Renal cortical epithelial cell (primary cell): ENCODE measurements at regions not wholly inside any gene's neighbourhood (a gene's known extent, or its start where the extent isn't known, plus 50 kb on each side); places are given as distances from the start of the nearest gene placed in this dataset.
"Not testable (repeated sequence)": the region's sequence is repeated elsewhere in the genome, so short reads cannot be mapped to it uniquely, and the experiment has no call there.

Source experiments
- DNase-seq: peaks from one replicate; pipeline ENCODE4 v3.0.0-alpha.2; 2011; ENCODE audit warnings: low read depth

- not testable (repeated sequence) for DNase-seq
These were observed 196.5 kb upstream of the ZNF469 start for GRCh38 chr16:88185976-88186888.

GRCh38 chr16:88186889-88187870, 195.6 kb upstream of the ZNF469 start:
- DNase-seq = not testable (repeated sequence)

- DNase-seq = not testable (repeated sequence)
These were observed 194.4 kb upstream of the ZNF469 start for GRCh38 chr16:88188171-88188895.

GRCh38 chr16:88190592-88191095, 192.1 kb upstream of the ZNF469 start:
- DNase-seq = not testable (repeated sequence)

- not testable (repeated sequence) for DNase-seq
These were observed 191.6 kb upstream of the ZNF469 start for GRCh38 chr16:88191168-88191567.

- no peak for DNase-seq
These were observed 190.2 kb upstream of the ZNF469 start for GRCh38 chr16:88192601-88193000.

- DNase-seq = peak; percentile 42
These were observed 188.9 kb upstream of the ZNF469 start for GRCh38 chr16:88193706-88194396.

- peak; percentile 39 for DNase-seq
These were observed 188.1 kb upstream of the ZNF469 start for GRCh38 chr16:88194397-88195268.

- no peak for DNase-seq
These were observed 187.5 kb upstream of the ZNF469 start for GRCh38 chr16:88195269-88195705.

- no peak for DNase-seq
These were observed 186.8 kb upstream of the ZNF469 start for GRCh38 chr16:88195911-88196465.

GRCh38 chr16:88196471-88197400, 186.0 kb upstream of the ZNF469 start:
- DNase-seq = no peak

GRCh38 chr16:88197481-88198456, 185.0 kb upstream of the ZNF469 start:
- DNase-seq = no peak

GRCh38 chr16:88198457-88199295, 184.1 kb upstream of the ZNF469 start:
- DNase-seq = not testable (repeated sequence)

- DNase-seq = not testable (repeated sequence)
These were observed 183.2 kb upstream of the ZNF469 start for GRCh38 chr16:88199296-88200153.
